ENCODE measurements at regions not wholly inside any gene's neighbourhood (a gene's known extent, or its start where the extent isn't known, plus 50 kb on each side); places are given as distances from the start of the nearest gene placed in this dataset.
"Not testable (repeated sequence)": the region's sequence is repeated elsewhere in the genome, so short reads cannot be mapped to it uniquely, and the experiment has no call there.

- DNase-seq; intact Hi-C loops (cut with micrococcal nuclease); ATAC-seq: not testable (repeated sequence)
Measured at GRCh38 chr16:29219562-29219961, 186.9 kb downstream of the NPIPB11 start.

- intact Hi-C loops (cut with micrococcal nuclease); ATAC-seq; DNase-seq: not testable (repeated sequence)
Measured at GRCh38 chr16:29218649-29219048, 187.9 kb downstream of the NPIPB11 start.

- DNase-seq; ATAC-seq; intact Hi-C loops (cut with micrococcal nuclease): not testable (repeated sequence)
Measured at GRCh38 chr16:29218171-29218570, 188.3 kb downstream of the NPIPB11 start.

- intact Hi-C loops (cut with micrococcal nuclease); DNase-seq; ATAC-seq: not testable (repeated sequence)
Measured at GRCh38 chr16:29217752-29218126, 188.8 kb downstream of the NPIPB11 start.

- intact Hi-C loops (cut with micrococcal nuclease); DNase-seq; ATAC-seq: not testable (repeated sequence)
Measured at GRCh38 chr16:29217104-29217751, 189.3 kb downstream of the NPIPB11 start.

- ATAC-seq; DNase-seq; intact Hi-C loops (cut with micrococcal nuclease): not testable (repeated sequence)
Measured at GRCh38 chr16:29213770-29214169, 192.7 kb downstream of the NPIPB11 start.

- intact Hi-C loops (cut with micrococcal nuclease); DNase-seq; ATAC-seq: not testable (repeated sequence)
Measured at GRCh38 chr16:29213251-29213650, 193.3 kb downstream of the NPIPB11 start.

- ATAC-seq; intact Hi-C loops (cut with micrococcal nuclease); DNase-seq: not testable (repeated sequence)
Measured at GRCh38 chr16:29212084-29213027, 194.2 kb downstream of the NPIPB11 start.

GRCh38 chr16:29211456-29211855, 195.1 kb downstream of the NPIPB11 start:
- ATAC-seq; DNase-seq; intact Hi-C loops (cut with micrococcal nuclease): not testable (repeated sequence)

- DNase-seq; intact Hi-C loops (cut with micrococcal nuclease): not testable (repeated sequence)
- ATAC-seq, result peak; percentile 79
Measured at GRCh38 chr16:29210299-29211150, 196.0 kb downstream of the NPIPB11 start.

GRCh38 chr16:29206120-29206519, 200.4 kb downstream of the NPIPB11 start:
- DNase-seq; ATAC-seq; intact Hi-C loops (cut with micrococcal nuclease): not testable (repeated sequence)

- ATAC-seq; intact Hi-C loops (cut with micrococcal nuclease); DNase-seq: not testable (repeated sequence)
Measured at GRCh38 chr16:29205151-29205550, 201.4 kb downstream of the NPIPB11 start.

- ATAC-seq, result no peak
- intact Hi-C loops (cut with micrococcal nuclease), result no loop called here
- DNase-seq, result no peak
Measured at GRCh38 chr16:29204806-29205135, 201.7 kb downstream of the NPIPB11 start.

GRCh38 chr16:29203933-29204805, 202.3 kb downstream of the NPIPB11 start:
- DNase-seq; ATAC-seq; intact Hi-C loops (cut with micrococcal nuclease): not testable (repeated sequence)

GRCh38 chr16:29203046-29203932, 203.2 kb downstream of the NPIPB11 start:
- DNase-seq, result peak; percentile 15
- ATAC-seq; intact Hi-C loops (cut with micrococcal nuclease): not testable (repeated sequence)

- peak; percentile 31 for DNase-seq
- ATAC-seq; intact Hi-C loops (cut with micrococcal nuclease): not testable (repeated sequence)
Measured at GRCh38 chr16:29202642-29203041, 203.9 kb downstream of the NPIPB11 start.

GRCh38 chr16:29202025-29202632, 204.4 kb downstream of the NPIPB11 start:
- DNase-seq (peak; percentile 63), ATAC-seq (peak; percentile 59)
- intact Hi-C loops (cut with micrococcal nuclease), result not testable (repeated sequence)
